ENCODE measurements at regions not wholly inside any gene's neighbourhood (a gene's known extent, or its start where the extent isn't known, plus 50 kb on each side); places are given as distances from the start of the nearest gene placed in this dataset.
"Not testable (repeated sequence)": the region's sequence is repeated elsewhere in the genome, so short reads cannot be mapped to it uniquely, and the experiment has no call there.

GRCh38 chr4:116272336-116272735 lies 813.0 kb downstream of the TRAM1L1 start:
- CTCF ChIA-PET: no interaction called here
- POLR2A ChIA-PET: no interaction called here

DNA sequence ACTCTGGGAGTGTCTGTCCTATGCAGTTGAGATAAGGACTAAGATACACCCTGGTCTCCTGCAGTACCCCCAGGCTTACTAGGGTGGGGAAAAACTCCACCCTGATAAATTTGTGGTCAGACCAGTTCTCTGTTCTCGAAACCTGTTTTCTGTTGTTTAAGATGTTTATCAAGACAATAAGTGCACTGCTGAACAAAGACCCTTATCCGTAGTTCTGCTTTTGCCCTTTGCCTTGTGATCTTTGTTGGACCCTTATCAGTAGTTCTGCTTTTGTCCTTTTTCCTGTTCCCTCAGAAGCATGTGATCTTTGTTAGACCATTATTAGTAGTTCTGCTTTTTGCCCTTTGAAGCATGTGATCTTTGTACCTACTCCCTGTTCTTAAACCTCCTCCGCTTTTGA lies 824.4 kb downstream of the TRAM1L1 start:
- not testable (repeated sequence) for H3K4me3 ChIP-seq (ENCODE audit: low read depth in 2 of 2, low read length in 1 of 2)
- 36% methylated on average over 3 of the region's 3 CpGs for WGBS (ENCODE audit: low lambda C conversion rate)

More at GRCh38 chr4:116272336-116272735, 813.0 kb downstream of the TRAM1L1 start:
- 4% methylated on average over 1 of the region's 1 CpG for WGBS (ENCODE audit: low lambda C conversion rate)
- Histone ChIP-seq H3K36me3 (replicated peaks in 1 of 2; ENCODE audit: control insufficient read depth in 1 of 2, insufficient read depth in 2 of 2, low read length in 1 of 2) (no peaks in the 10 kb centered on the region), H3K9ac (no peak overlapping the region), H3K79me2 (ENCODE audit: insufficient read depth) (no peaks in the 10 kb centered on the region), H3K4me3 (ENCODE audit: low read depth in 2 of 2, low read length in 1 of 2) (no peak overlapping the region), H4K20me1 (ENCODE audit: insufficient read depth) (no peaks in the 10 kb centered on the region), H3K27ac (ENCODE audit: low read depth in 2 of 2, low read length in 1 of 2) (no peak overlapping the region), H3F3A (replicated peaks; ENCODE audit: insufficient read depth) (no peaks in the 10 kb centered on the region), H2AFZ (ENCODE audit: low read depth) (no peak overlapping the region), H3K9me3 (no peaks in the 10 kb centered on the region; the same call in 1 of the 2 replicates), H3K9me2 (no peaks in the 10 kb centered on the region), H3K4me1 (ENCODE audit: control insufficient read depth in 1 of 2, insufficient read depth in 2 of 2, low read depth in 1 of 2, low read length in 1 of 2) (no peaks in the 10 kb centered on the region), H3K27me3 (ENCODE audit: insufficient read depth) (no peaks in the 10 kb centered on the region), H3K4me2 (no peak overlapping the region)
- TF ChIP-seq EZH2phosphoT487 (IDR thresholded peaks at IDR 0.05; ENCODE audit: borderline replicate concordance, low read depth): no peak
- no peak for TF ChIP-seq NFIC (IDR thresholded peaks at IDR 0.05; ENCODE audit: borderline replicate concordance)
- no peak for TF ChIP-seq RCOR1 (IDR thresholded peaks at IDR 0.05; ENCODE audit: low read length)
- no peak for TF ChIP-seq PBX3 (IDR thresholded peaks at IDR 0.05)
- DNase-seq: no peak

DNA sequence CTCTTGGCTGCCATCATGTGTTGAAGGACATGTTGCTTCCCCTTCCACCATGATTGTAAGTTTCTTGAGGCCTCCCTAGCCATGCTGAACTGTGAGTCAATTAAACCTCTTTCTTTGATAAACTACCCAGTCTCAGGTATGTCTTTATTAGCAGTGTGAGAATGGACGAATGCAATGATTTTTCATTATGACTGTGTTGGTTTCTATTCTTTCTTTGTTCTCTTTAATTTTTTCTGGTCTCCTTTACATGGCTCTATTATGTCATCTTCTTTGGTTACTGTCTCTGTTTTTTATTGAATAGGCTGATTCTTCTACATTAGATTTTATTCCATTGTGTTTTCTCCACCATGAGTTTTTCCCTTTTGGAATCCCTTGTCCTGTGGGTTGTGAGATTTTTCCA lies 840.6 kb downstream of the TRAM1L1 start:
- Histone ChIP-seq H3K79me2 (ENCODE audit: insufficient read depth) (no peaks in the 10 kb centered on the region), H3K36me3 (replicated peaks in 1 of 2; ENCODE audit: control insufficient read depth in 1 of 2, insufficient read depth in 2 of 2, low read length in 1 of 2) (no peaks in the 10 kb centered on the region), H4K20me1 (ENCODE audit: insufficient read depth) (no peaks in the 10 kb centered on the region), H3K27ac (ENCODE audit: low read depth in 2 of 2, low read length in 1 of 2) (no peak overlapping the region), H3K27me3 (ENCODE audit: insufficient read depth) (no peaks in the 10 kb centered on the region), H3K4me1 (ENCODE audit: control insufficient read depth in 1 of 2, insufficient read depth in 2 of 2, low read depth in 1 of 2, low read length in 1 of 2) (no peaks in the 10 kb centered on the region), H3F3A (replicated peaks; ENCODE audit: insufficient read depth) (no peaks in the 10 kb centered on the region), H3K9ac (no peak overlapping the region), H3K4me2 (no peak overlapping the region), H3K4me3 (ENCODE audit: low read depth in 2 of 2, low read length in 1 of 2) (no peak overlapping the region), H3K9me2 (no peaks in the 10 kb centered on the region), H2AFZ (ENCODE audit: low read depth) (no peak overlapping the region), H3K9me3 (no peaks in the 10 kb centered on the region)
- TF ChIP-seq JUND (IDR thresholded peaks at IDR 0.05): no peak
- no peak for TF ChIP-seq ZBTB33 (IDR thresholded peaks at IDR 0.05; ENCODE audit: borderline replicate concordance, low read depth)
- TF ChIP-seq SMC3 (IDR thresholded peaks at IDR 0.05; ENCODE audit: low read depth, low read length): no peak
- TF ChIP-seq RCOR1 (IDR thresholded peaks at IDR 0.05; ENCODE audit: low read length): no peak
- no peak for TF ChIP-seq FOXM1 (IDR thresholded peaks at IDR 0.05; ENCODE audit: low read depth)
- TF ChIP-seq GATA2 (CRISPR knock-in tag; IDR thresholded peaks at IDR 0.05): no peak
- TF ChIP-seq REST (IDR thresholded peaks at IDR 0.05; ENCODE audit: low read depth, low read length): no peak
- no peak for TF ChIP-seq FOSL2 (IDR thresholded peaks at IDR 0.05; ENCODE audit: borderline replicate concordance, low read depth)
- no peak for TF ChIP-seq TEAD4 (IDR thresholded peaks at IDR 0.05; ENCODE audit: borderline replicate concordance, insufficient read depth)
- no peak for TF ChIP-seq SIN3A (IDR thresholded peaks at IDR 0.05; ENCODE audit: borderline replicate concordance, low read depth, low read length)
- TF ChIP-seq MEF2A (IDR thresholded peaks at IDR 0.05; ENCODE audit: borderline replicate concordance, low read depth): no peak
- TF ChIP-seq ELF1 (IDR thresholded peaks at IDR 0.05): no peak
- TF ChIP-seq RFX5 (IDR thresholded peaks at IDR 0.05; ENCODE audit: low read length): no peak
- TF ChIP-seq EP300 (IDR thresholded peaks at IDR 0.05; ENCODE audit: borderline replicate concordance in 1 of 2, low read depth in 1 of 2, low read length in 1 of 2): no peak
- no peak for TF ChIP-seq TCF12 (IDR thresholded peaks at IDR 0.05)
- no peak for TF ChIP-seq POLR2AphosphoS5 (IDR thresholded peaks at IDR 0.05; ENCODE audit: low read depth, low read length)
- 13% methylated on average over 1 of the region's 1 CpG for WGBS (ENCODE audit: low lambda C conversion rate)
- POLR2A ChIA-PET: no interaction called here
- DNase-seq: no peak
- CTCF ChIA-PET: no interaction called here

More for the DNA sequence above, 824.4 kb downstream of the TRAM1L1 start:
- H3K4me2 ChIP-seq; H3K4me1 ChIP-seq (ENCODE audit: control insufficient read depth in 1 of 2, insufficient read depth in 2 of 2, low read depth in 1 of 2, low read length in 1 of 2); POLR2A ChIA-PET; DNase-seq; H3K9ac ChIP-seq; CTCF ChIA-PET; H3K27ac ChIP-seq (ENCODE audit: low read depth in 2 of 2, low read length in 1 of 2); H3K9me2 ChIP-seq; H4K20me1 ChIP-seq (ENCODE audit: insufficient read depth); H3K27me3 ChIP-seq (ENCODE audit: insufficient read depth); H2AFZ ChIP-seq (ENCODE audit: low read depth); H3F3A ChIP-seq (replicated peaks; ENCODE audit: insufficient read depth); H3K36me3 ChIP-seq (replicated peaks in 1 of 2; ENCODE audit: control insufficient read depth in 1 of 2, insufficient read depth in 2 of 2, low read length in 1 of 2); H3K9me3 ChIP-seq; H3K79me2 ChIP-seq (ENCODE audit: insufficient read depth): not testable (repeated sequence)
